ENCODE measurements at regions not wholly inside any gene's neighbourhood (a gene's known extent, or its start where the extent isn't known, plus 50 kb on each side); places are given as distances from the start of the nearest gene placed in this dataset.

- Histone ChIP-seq H3K9ac (ENCODE audit: low read depth in 1 of 3, low read length in 3 of 3) (no peak overlapping the region), H3K9me3 (ENCODE audit: control insufficient read depth in 3 of 3, low read length in 3 of 3) (no peaks in the 10 kb centered on the region), H3K27ac (ENCODE audit: low read depth, low read length) (no peak overlapping the region), H3K27me3 (ENCODE audit: control insufficient read depth in 3 of 3, insufficient read depth in 3 of 3, low read length in 3 of 3) (no peaks in the 10 kb centered on the region), H3K4me3 (ENCODE audit: low read length in 3 of 3) (no peak overlapping the region), H3K36me3 (ENCODE audit: control insufficient read depth in 3 of 3, insufficient read depth in 3 of 3, low read length in 3 of 3) (no peaks in the 10 kb centered on the region), H3K4me1 (ENCODE audit: control insufficient read depth in 3 of 3, insufficient read depth in 3 of 3, low read length in 3 of 3) (peaks cover 4 to 13% (median 7%) of the 10 kb centered on the region in 3 donors)
Observed at GRCh38 chr2:18473241-18474181, 86.9 kb downstream of the RDH14 start.

- no peaks in the 10 kb centered on the region for H3K27me3 ChIP-seq (ENCODE audit: control insufficient read depth in 3 of 3, insufficient read depth in 3 of 3, low read length in 3 of 3)
- H3K4me3 ChIP-seq (ENCODE audit: low read length in 3 of 3): no peak overlapping the region
- H3K9me3 ChIP-seq (ENCODE audit: control insufficient read depth in 3 of 3, low read length in 3 of 3): no peaks in the 10 kb centered on the region
- no peak overlapping the region for H3K27ac ChIP-seq (ENCODE audit: low read depth, low read length)
- no peaks in the 10 kb centered on the region for H3K36me3 ChIP-seq (ENCODE audit: control insufficient read depth in 3 of 3, insufficient read depth in 3 of 3, low read length in 3 of 3)
- H3K4me1 ChIP-seq (ENCODE audit: control insufficient read depth in 3 of 3, insufficient read depth in 3 of 3, low read length in 3 of 3): peaks cover 0 to 7% (median 4%) of the 10 kb centered on the region in 3 donors
- no peak overlapping the region for H3K9ac ChIP-seq (ENCODE audit: low read depth in 1 of 3, low read length in 3 of 3)
Observed at GRCh38 chr2:18467749-18468360, 92.6 kb downstream of the RDH14 start.

GRCh38 chr2:18465979-18466378 is 94.5 kb downstream of the RDH14 start:
- no peak overlapping the region for H3K27ac ChIP-seq (ENCODE audit: low read depth, low read length)
- H3K9me3 ChIP-seq (ENCODE audit: control insufficient read depth in 3 of 3, low read length in 3 of 3): no peaks in the 10 kb centered on the region
- H3K4me1 ChIP-seq (ENCODE audit: control insufficient read depth in 3 of 3, insufficient read depth in 3 of 3, low read length in 3 of 3): peaks cover 0 to 2% (median 0%) of the 10 kb centered on the region in 3 donors
- no peak overlapping the region for H3K9ac ChIP-seq (ENCODE audit: low read depth in 1 of 3, low read length in 3 of 3)
- no peaks in the 10 kb centered on the region for H3K36me3 ChIP-seq (ENCODE audit: control insufficient read depth in 3 of 3, insufficient read depth in 3 of 3, low read length in 3 of 3)
- H3K4me3 ChIP-seq (ENCODE audit: low read length in 3 of 3): no peak overlapping the region
- H3K27me3 ChIP-seq (ENCODE audit: control insufficient read depth in 3 of 3, insufficient read depth in 3 of 3, low read length in 3 of 3): no peaks in the 10 kb centered on the region

GRCh38 chr2:18464913-18465312 is 95.5 kb downstream of the RDH14 start:
- Histone ChIP-seq H3K4me1 (ENCODE audit: control insufficient read depth in 3 of 3, insufficient read depth in 3 of 3, low read length in 3 of 3) (no peaks in the 10 kb centered on the region), H3K9me3 (ENCODE audit: control insufficient read depth in 3 of 3, low read length in 3 of 3) (no peaks in the 10 kb centered on the region), H3K36me3 (ENCODE audit: control insufficient read depth in 3 of 3, insufficient read depth in 3 of 3, low read length in 3 of 3) (no peaks in the 10 kb centered on the region), H3K9ac (ENCODE audit: low read depth in 1 of 3, low read length in 3 of 3) (no peak overlapping the region), H3K27ac (ENCODE audit: low read depth, low read length) (no peak overlapping the region), H3K4me3 (ENCODE audit: low read length in 3 of 3) (no peak overlapping the region), H3K27me3 (ENCODE audit: control insufficient read depth in 3 of 3, insufficient read depth in 3 of 3, low read length in 3 of 3) (no peaks in the 10 kb centered on the region)

GRCh38 chr2:18456026-18456425 is 104.4 kb downstream of the RDH14 start:
- no peaks in the 10 kb centered on the region for H3K27me3 ChIP-seq (ENCODE audit: control insufficient read depth in 3 of 3, insufficient read depth in 3 of 3, low read length in 3 of 3)
- no peaks in the 10 kb centered on the region for H3K36me3 ChIP-seq (ENCODE audit: control insufficient read depth in 3 of 3, insufficient read depth in 3 of 3, low read length in 3 of 3)
- peaks cover 14 to 26% (median 17%) of the 10 kb centered on the region in 3 donors for H3K4me1 ChIP-seq (ENCODE audit: control insufficient read depth in 3 of 3, insufficient read depth in 3 of 3, low read length in 3 of 3)
- no peaks in the 10 kb centered on the region for H3K9me3 ChIP-seq (ENCODE audit: control insufficient read depth in 3 of 3, low read length in 3 of 3)
- no peak overlapping the region for H3K4me3 ChIP-seq (ENCODE audit: low read length in 3 of 3)
- peak overlapping the region in 2 of 3 donors; percentile 7 to 28 for H3K9ac ChIP-seq (ENCODE audit: low read depth in 1 of 3, low read length in 3 of 3)
- no peak overlapping the region for H3K27ac ChIP-seq (ENCODE audit: low read depth, low read length)

- Histone ChIP-seq H3K36me3 (ENCODE audit: control insufficient read depth in 3 of 3, insufficient read depth in 3 of 3, low read length in 3 of 3) (no peaks in the 10 kb centered on the region), H3K27ac (ENCODE audit: low read depth, low read length) (no peak overlapping the region), H3K9me3 (ENCODE audit: control insufficient read depth in 3 of 3, low read length in 3 of 3) (no peaks in the 10 kb centered on the region), H3K4me3 (ENCODE audit: low read length in 3 of 3) (peak overlapping the region in 1 of 3 donors; percentile 2), H3K27me3 (ENCODE audit: control insufficient read depth in 3 of 3, insufficient read depth in 3 of 3, low read length in 3 of 3) (no peaks in the 10 kb centered on the region), H3K4me1 (ENCODE audit: control insufficient read depth in 3 of 3, insufficient read depth in 3 of 3, low read length in 3 of 3) (peaks cover 14 to 26% (median 17%) of the 10 kb centered on the region in 3 donors), H3K9ac (ENCODE audit: low read depth in 1 of 3, low read length in 3 of 3) (peak overlapping the region in 2 of 3 donors; percentile 7 to 28)
Observed at GRCh38 chr2:18455236-18455862, 105.1 kb downstream of the RDH14 start.

- Histone ChIP-seq H3K9me3 (ENCODE audit: control insufficient read depth in 3 of 3, low read length in 3 of 3) (no peaks in the 10 kb centered on the region), H3K27me3 (ENCODE audit: control insufficient read depth in 3 of 3, insufficient read depth in 3 of 3, low read length in 3 of 3) (no peaks in the 10 kb centered on the region), H3K4me3 (ENCODE audit: low read length in 3 of 3) (no peak overlapping the region), H3K9ac (ENCODE audit: low read depth in 1 of 3, low read length in 3 of 3) (no peak overlapping the region), H3K4me1 (ENCODE audit: control insufficient read depth in 3 of 3, insufficient read depth in 3 of 3, low read length in 3 of 3) (peaks cover 14 to 26% (median 17%) of the 10 kb centered on the region in 3 donors), H3K27ac (ENCODE audit: low read depth, low read length) (no peak overlapping the region), H3K36me3 (ENCODE audit: control insufficient read depth in 3 of 3, insufficient read depth in 3 of 3, low read length in 3 of 3) (no peaks in the 10 kb centered on the region)
Observed at GRCh38 chr2:18454692-18455235, 105.7 kb downstream of the RDH14 start.

- H3K9ac ChIP-seq (ENCODE audit: low read depth in 1 of 3, low read length in 3 of 3): no peak overlapping the region
- H3K27me3 ChIP-seq (ENCODE audit: control insufficient read depth in 3 of 3, insufficient read depth in 3 of 3, low read length in 3 of 3): no peaks in the 10 kb centered on the region
- H3K9me3 ChIP-seq (ENCODE audit: control insufficient read depth in 3 of 3, low read length in 3 of 3): no peaks in the 10 kb centered on the region
- no peaks in the 10 kb centered on the region for H3K36me3 ChIP-seq (ENCODE audit: control insufficient read depth in 3 of 3, insufficient read depth in 3 of 3, low read length in 3 of 3)
- no peak overlapping the region for H3K4me3 ChIP-seq (ENCODE audit: low read length in 3 of 3)
- no peak overlapping the region for H3K27ac ChIP-seq (ENCODE audit: low read depth, low read length)
- peaks cover 0 to 13% (median 0%) of the 10 kb centered on the region in 3 donors for H3K4me1 ChIP-seq (ENCODE audit: control insufficient read depth in 3 of 3, insufficient read depth in 3 of 3, low read length in 3 of 3)
Observed at GRCh38 chr2:18446715-18447114, 113.7 kb downstream of the RDH14 start.

GRCh38 chr2:18445433-18446320 is 114.8 kb downstream of the RDH14 start:
- H3K9ac ChIP-seq (ENCODE audit: low read depth in 1 of 3, low read length in 3 of 3): no peak overlapping the region
- no peak overlapping the region for H3K27ac ChIP-seq (ENCODE audit: low read depth, low read length)
- H3K4me3 ChIP-seq (ENCODE audit: low read length in 3 of 3): no peak overlapping the region
- no peaks in the 10 kb centered on the region for H3K9me3 ChIP-seq (ENCODE audit: control insufficient read depth in 3 of 3, low read length in 3 of 3)
- no peaks in the 10 kb centered on the region for H3K36me3 ChIP-seq (ENCODE audit: control insufficient read depth in 3 of 3, insufficient read depth in 3 of 3, low read length in 3 of 3)
- H3K27me3 ChIP-seq (ENCODE audit: control insufficient read depth in 3 of 3, insufficient read depth in 3 of 3, low read length in 3 of 3): no peaks in the 10 kb centered on the region
- H3K4me1 ChIP-seq (ENCODE audit: control insufficient read depth in 3 of 3, insufficient read depth in 3 of 3, low read length in 3 of 3): peaks cover 0 to 13% (median 0%) of the 10 kb centered on the region in 3 donors

Measured in skeletal muscle tissue (tissue), 3 donors.